GM23248 (cell line): ENCODE measurements at regions not wholly inside any gene's neighbourhood (a gene's known extent, or its start where the extent isn't known, plus 50 kb on each side); places are given as distances from the start of the nearest gene placed in this dataset.

Source experiments
- DNase-seq: peaks from one replicate; pipeline ENCODE4 v3.0.0-alpha.2; 2015
- H2AFZ ChIP-seq: fragments of 200-600 bp; sonication (generic); 2 replicates; pipeline ENCODE4 v1.6.1; 2016; ENCODE audit warnings: antibody characterized with exemption
- H3F3A ChIP-seq: fragments of 200-600 bp; sonication (generic); 2 replicates; pipeline ENCODE4 v1.6.1; 2016; ENCODE audit warnings: mild to moderate bottlenecking, antibody characterized with exemption, mixed run types; ENCODE audit not compliant: insufficient read depth
- H3K27ac ChIP-seq: fragments of 200-600 bp; sonication (generic); 2 replicates; pipeline ENCODE4 v1.5.1; 2016; ENCODE audit warnings: mild to moderate bottlenecking
- H3K27me3 ChIP-seq: fragments of 200-600 bp; sonication (generic); replicated peaks from 2 replicates; pipeline ENCODE4 v1.6.1; 2016; ENCODE audit warnings: mild to moderate bottlenecking; ENCODE audit not compliant: insufficient read depth
- H3K36me3 ChIP-seq: fragments of 200-600 bp; sonication (generic); 2 replicates; pipeline ENCODE4 v1.6.1; 2016; ENCODE audit warnings: low read depth, mild to moderate bottlenecking
- H3K4me1 ChIP-seq: fragments of 200-600 bp; sonication (generic); 2 replicates; pipeline ENCODE4 v1.6.1; 2016; ENCODE audit warnings: mild to moderate bottlenecking; ENCODE audit not compliant: insufficient read depth
- H3K4me2 ChIP-seq: fragments of 200-600 bp; sonication (generic); one replicate; pipeline ENCODE4 v1.6.1; 2016; ENCODE audit warnings: mild to moderate bottlenecking; ENCODE audit not compliant: unreplicated experiment
- H3K4me3 ChIP-seq: fragments of 200-600 bp; sonication (generic); 2 replicates; pipeline ENCODE4 v1.5.1; 2016; ENCODE audit warnings: mild to moderate bottlenecking
- H3K79me2 ChIP-seq: fragments of 200-600 bp; sonication (generic); 2 replicates; pipeline ENCODE4 v1.6.1; 2016; ENCODE audit warnings: mild to moderate bottlenecking; ENCODE audit not compliant: insufficient read depth
- H3K9ac ChIP-seq: fragments of 200-600 bp; sonication (generic); 2 replicates; pipeline ENCODE4 v1.6.1; 2016; ENCODE audit warnings: mild to moderate bottlenecking
- H3K9me2 ChIP-seq: fragments of 200-600 bp; sonication (generic); 2 replicates; pipeline ENCODE4 v1.6.1; 2016; ENCODE audit warnings: mixed run types, mild to moderate bottlenecking, moderate library complexity; ENCODE audit not compliant: insufficient read depth
- H3K9me3 ChIP-seq: fragments of 200-600 bp; sonication (generic); one replicate; pipeline ENCODE4 v1.6.1; 2017; ENCODE audit warnings: low read depth
- H4K20me1 ChIP-seq: fragments of 200-600 bp; sonication (generic); 2 replicates; pipeline ENCODE4 v1.6.0; 2016; ENCODE audit not compliant: insufficient read depth
- EZH2 ChIP-seq: fragments of 200-600 bp; sonication (generic); IDR thresholded peaks from 2 replicates; pipeline ENCODE4 v1.6.1; 2018; ENCODE audit warnings: antibody characterized with exemption, mild to moderate bottlenecking; ENCODE audit not compliant: insufficient read depth, poor library complexity, severe bottlenecking
- EZH2phosphoT487 ChIP-seq: fragments of 200-600 bp; sonication (generic); IDR thresholded peaks from 2 replicates; pipeline ENCODE4 v1.6.1; 2018; ENCODE audit warnings: antibody characterized with exemption, moderate library complexity, mild to moderate bottlenecking, low read depth; ENCODE audit not compliant: insufficient read depth
- WGBS, 2 experiments: methylation state at CpG; one replicate each; pipeline ENCODE4 v1.1.6; 2015 to 2017; ENCODE audit warnings: low lambda C conversion rate in 2 of 2, low coverage in 1 of 2; ENCODE audit errors: missing lambda C conversion rate in 2 of 2; 5-methylcytosine and 5-hydroxymethylcytosine counted together
- in situ Hi-C: fragments of 300-500 bp; cut with MboI; formaldehyde crosslinking; loops from 2 replicates; pipeline ENCODE4 v1.15.0; 2020

GRCh38 chr5:74105126-74105780 lies 479.3 kb downstream of the ARHGEF28 start:
- H2AFZ ChIP-seq: no peak overlapping the region
- H3K9ac ChIP-seq: no peak overlapping the region
- H3F3A ChIP-seq: no peaks in the 10 kb centered on the region
- no peak overlapping the region for H3K27ac ChIP-seq
- no peak overlapping the region for H3K4me3 ChIP-seq
- no peak overlapping the region for H3K4me2 ChIP-seq
- H3K27me3 ChIP-seq: no peaks in the 10 kb centered on the region; the same call in 1 of the 2 replicates
- no peak for TF ChIP-seq EZH2
- TF ChIP-seq EZH2phosphoT487: no peak
- no peak for DNase-seq
- no peaks in the 10 kb centered on the region for H3K4me1 ChIP-seq
- H3K79me2 ChIP-seq: no peaks in the 10 kb centered on the region
- no peaks in the 10 kb centered on the region for H3K36me3 ChIP-seq
- H3K9me3 ChIP-seq: no peaks in the 10 kb centered on the region
- in situ Hi-C loops: no loop called here
- 70 to 76% methylated on average over 4 of the region's 4 CpGs for WGBS, 2 experiments
- H3K9me2 ChIP-seq: no peaks in the 10 kb centered on the region
- H4K20me1 ChIP-seq: no peaks in the 10 kb centered on the region

GRCh38 chr5:74103131-74104023 lies 477.4 kb downstream of the ARHGEF28 start:
- no peaks in the 10 kb centered on the region for H4K20me1 ChIP-seq
- no peaks in the 10 kb centered on the region for H3K9me3 ChIP-seq
- no peaks in the 10 kb centered on the region for H3K9me2 ChIP-seq
- H3K27me3 ChIP-seq: no peaks in the 10 kb centered on the region; the same call in 1 of the 2 replicates
- in situ Hi-C loops: no loop called here
- no peak for DNase-seq
- H3F3A ChIP-seq: no peaks in the 10 kb centered on the region
- no peaks in the 10 kb centered on the region for H3K4me1 ChIP-seq
- no peak overlapping the region for H3K4me2 ChIP-seq
- H3K4me3 ChIP-seq: no peak overlapping the region
- 83 to 85% methylated on average over 15 of the region's 15 CpGs for WGBS, 2 experiments
- TF ChIP-seq EZH2phosphoT487: no peak
- no peak for TF ChIP-seq EZH2
- no peaks in the 10 kb centered on the region for H3K79me2 ChIP-seq
- no peak overlapping the region for H3K9ac ChIP-seq
- H2AFZ ChIP-seq: no peak overlapping the region
- no peak overlapping the region for H3K27ac ChIP-seq
- H3K36me3 ChIP-seq: no peaks in the 10 kb centered on the region

GRCh38 chr5:74100268-74100665 lies 474.3 kb downstream of the ARHGEF28 start:
- H2AFZ ChIP-seq: no peak overlapping the region
- H3K4me3 ChIP-seq: no peak overlapping the region
- H3K9ac ChIP-seq: no peak overlapping the region
- no peak overlapping the region for H3K4me2 ChIP-seq
- WGBS, 2 experiments: 90 to 96% methylated on average over 1 of the region's 1 CpG
- no peaks in the 10 kb centered on the region for H3K36me3 ChIP-seq
- no peaks in the 10 kb centered on the region for H3K79me2 ChIP-seq
- no peaks in the 10 kb centered on the region for H3K4me1 ChIP-seq
- in situ Hi-C loops: no loop called here
- no peaks in the 10 kb centered on the region for H3K9me3 ChIP-seq
- no peak overlapping the region for H3K27ac ChIP-seq
- H3F3A ChIP-seq: no peaks in the 10 kb centered on the region
- no peaks in the 10 kb centered on the region for H3K9me2 ChIP-seq
- no peaks in the 10 kb centered on the region for H3K27me3 ChIP-seq
- DNase-seq: no peak
- H4K20me1 ChIP-seq: no peaks in the 10 kb centered on the region
- TF ChIP-seq EZH2: no peak
- no peak for TF ChIP-seq EZH2phosphoT487

GRCh38 chr5:74099538-74100267 lies 473.7 kb downstream of the ARHGEF28 start:
- Histone ChIP-seq H2AFZ (no peak overlapping the region), H4K20me1 (no peaks in the 10 kb centered on the region), H3K9ac (no peak overlapping the region), H3K4me2 (no peak overlapping the region), H3K79me2 (no peaks in the 10 kb centered on the region), H3K36me3 (no peaks in the 10 kb centered on the region), H3K27me3 (no peaks in the 10 kb centered on the region), H3K4me3 (no peak overlapping the region), H3K9me3 (no peaks in the 10 kb centered on the region), H3K9me2 (no peaks in the 10 kb centered on the region), H3F3A (no peaks in the 10 kb centered on the region), H3K27ac (no peak overlapping the region), H3K4me1 (no peaks in the 10 kb centered on the region)
- in situ Hi-C loops: no loop called here
- TF ChIP-seq EZH2 (no peak), EZH2phosphoT487 (no peak)
- WGBS, 2 experiments: 67 to 74% methylated on average over 3 of the region's 3 CpGs
- DNase-seq: no peak
